H1 (cell line): ENCODE measurements at regions not wholly inside any gene's neighbourhood (a gene's known extent, or its start where the extent isn't known, plus 50 kb on each side); places are given as distances from the start of the nearest gene placed in this dataset.
"Not testable (repeated sequence)": the region's sequence is repeated elsewhere in the genome, so short reads cannot be mapped to it uniquely, and the experiment has no call there.

Experiments used
- CTCF ChIA-PET: fragments of 300-600 bp; sonication (Branson Sonifier 250); formaldehyde crosslinking; loops from one replicate; lab custom pipeline; 2021; ENCODE audit not compliant: partially characterized antibody; lab: Charles Lee
- POLR2A ChIA-PET: fragments of 300-600 bp; sonication (Branson Sonifier 250); formaldehyde crosslinking; loops from one replicate; lab custom pipeline; 2021; ENCODE audit warnings: inconsistent platforms; ENCODE audit not compliant: partially characterized antibody; lab: Charles Lee
- DNase-seq, 2 experiments: peaks; one replicate each; pipeline versions ENCODE4 v3.0.0 to v3.0.0-alpha.2; 2010 to 2022; ENCODE audit warnings: low spot score in 2 of 2, low read depth in 1 of 2, mixed read lengths in 1 of 2
- FAIRE-seq: peaks from 2 replicates; lab custom pipeline; 2011; peaks lifted over from hg19 to GRCh38; lab: Jason Lieb, UNC
- H2AFZ ChIP-seq: 2 replicates; pipeline ENCODE4 v1.8.1; 2012; ENCODE audit warnings: low read length, inconsistent platforms
- H2AK5ac ChIP-seq: 2 replicates; pipeline ENCODE4 v1.6.1; 2013; ENCODE audit warnings: low read depth, low read length
- H2BK120ac ChIP-seq: replicated peaks from 2 replicates; pipeline ENCODE3; 2013; ENCODE audit warnings: low read depth, low read length, inconsistent platforms
- H2BK12ac ChIP-seq: 2 replicates; pipeline ENCODE4 v1.6.1; 2013; ENCODE audit warnings: low read depth, low read length
- H2BK15ac ChIP-seq: 2 replicates; pipeline ENCODE4 v1.6.1; 2013; ENCODE audit warnings: low read length
- H2BK20ac ChIP-seq: 2 replicates; pipeline ENCODE4 v1.6.1; 2013; ENCODE audit warnings: low read length
- H2BK5ac ChIP-seq: 2 replicates; pipeline ENCODE4 v1.6.1; 2013; ENCODE audit warnings: low read depth, low read length
- H3K14ac ChIP-seq: 2 replicates; pipeline ENCODE4 v1.6.1; 2013; ENCODE audit warnings: inconsistent platforms; ENCODE audit not compliant: insufficient read length
- H3K18ac ChIP-seq: 2 replicates; pipeline ENCODE4 v1.6.1; 2013; ENCODE audit warnings: low read length; ENCODE audit errors: extremely low read depth
- H3K23ac ChIP-seq: 2 replicates; pipeline ENCODE4 v1.6.1; 2013; ENCODE audit warnings: inconsistent platforms; ENCODE audit not compliant: insufficient read length
- H3K23me2 ChIP-seq: 2 replicates; pipeline ENCODE4 v1.6.1; 2013; ENCODE audit warnings: low read depth, low read length
- H3K27ac ChIP-seq: 2 replicates; pipeline ENCODE4 v1.6.1; 2011; ENCODE audit warnings: low read depth, low read length, inconsistent platforms
- H3K27me3 ChIP-seq, 4 experiments: replicated peaks in 1 of 4; 1 replicate in 1 of 4; 2 replicates in 3 of 4; pipeline versions ENCODE4 v1.6.1 to v1.8.1; 2011 to 2013; ENCODE audit warnings: low read length in 3 of 4, mild to moderate bottlenecking in 3 of 4, inconsistent platforms in 2 of 4, mixed read lengths in 2 of 4, moderate library complexity in 1 of 4; ENCODE audit not compliant: control insufficient read depth in 3 of 4, insufficient read depth in 3 of 4; ENCODE audit errors: extremely low read depth in 1 of 4
- H3K36me3 ChIP-seq, 4 experiments: 2 replicates each; pipeline versions ENCODE4 v1.6.1 to v1.8.1; 2011 to 2013; ENCODE audit warnings: mild to moderate bottlenecking in 4 of 4, low read length in 3 of 4, moderate library complexity in 2 of 4, control low read depth in 1 of 4, inconsistent platforms in 1 of 4; ENCODE audit not compliant: insufficient read depth in 4 of 4, control insufficient read depth in 2 of 4
- H3K4ac ChIP-seq: replicated peaks from 2 replicates; pipeline ENCODE3; 2013; ENCODE audit warnings: low read length, low read depth, mixed read lengths, inconsistent platforms; ENCODE audit not compliant: insufficient read length
- H3K4me1 ChIP-seq, 4 experiments: replicated peaks in 1 of 4; 1 replicate in 1 of 4; 2 replicates in 3 of 4; pipeline versions ENCODE4 v1.6.1 to v1.8.1; 2011 to 2013; ENCODE audit warnings: low read length in 3 of 4, inconsistent platforms in 2 of 4, mixed read lengths in 1 of 4; ENCODE audit not compliant: insufficient read depth in 4 of 4, control insufficient read depth in 3 of 4
- H3K4me2 ChIP-seq, 2 experiments: 2 replicates each; pipeline versions ENCODE4 v1.6.1 to v1.8.1; 2011 to 2013; ENCODE audit warnings: low read depth in 2 of 2, low read length in 2 of 2, control low read depth in 1 of 2, inconsistent platforms in 1 of 2, mild to moderate bottlenecking in 1 of 2; ENCODE audit not compliant: insufficient read depth in 1 of 2
- H3K4me3 ChIP-seq, 4 experiments: fragments of 200-600, 300-600 bp in 1 of 4; sonication (generic), shearing (Covaris generic), sonication (Bioruptor Twin) in 1 of 4; 2 replicates each; pipeline versions ENCODE4 v1.5.1 to v1.8.1; 2011 to 2016; ENCODE audit warnings: low read length in 4 of 4, low read depth in 3 of 4, control low read depth in 2 of 4, inconsistent platforms in 2 of 4, mild to moderate bottlenecking in 2 of 4, mixed read lengths in 1 of 4, moderate library complexity in 1 of 4; ENCODE audit not compliant: insufficient read depth in 2 of 4; ENCODE audit errors: extremely low read depth in 1 of 4
- H3K56ac ChIP-seq: replicated peaks from 2 replicates; pipeline ENCODE3; 2013; ENCODE audit warnings: low read depth, mild to moderate bottlenecking, mixed read lengths, low read length, inconsistent platforms; ENCODE audit not compliant: insufficient read length
- H3K79me1 ChIP-seq: 2 replicates; pipeline ENCODE4 v1.6.1; 2013; ENCODE audit warnings: low read depth, low read length, control low read depth
- H3K79me2 ChIP-seq, 2 experiments: 2 replicates each; pipeline versions ENCODE4 v1.6.1 to v1.8.1; 2012 to 2013; ENCODE audit warnings: low read length in 2 of 2, mild to moderate bottlenecking in 2 of 2, inconsistent platforms in 1 of 2; ENCODE audit not compliant: insufficient read depth in 2 of 2, control insufficient read depth in 1 of 2
- H3K9ac ChIP-seq, 4 experiments: replicated peaks in 1 of 4; 1 replicate in 1 of 4; 2 replicates in 3 of 4; pipeline versions ENCODE4 v1.6.1 to v1.8.1; 2011 to 2013; ENCODE audit warnings: low read depth in 3 of 4, low read length in 3 of 4, control low read depth in 2 of 4, mild to moderate bottlenecking in 2 of 4, moderate library complexity in 2 of 4, inconsistent platforms in 1 of 4; ENCODE audit errors: extremely low read depth in 1 of 4
- H3K9me3 ChIP-seq, 2 experiments: 2 replicates each; pipeline versions ENCODE4 v1.6.1 to v1.8.1; 2012 to 2013; ENCODE audit warnings: mild to moderate bottlenecking in 2 of 2, moderate library complexity in 2 of 2, control low read depth in 1 of 2, inconsistent platforms in 1 of 2, low read depth in 1 of 2, low read length in 1 of 2, mixed read lengths in 1 of 2; ENCODE audit not compliant: insufficient read depth in 2 of 2
- H4K20me1 ChIP-seq, 2 experiments: replicated peaks in 1 of 2; 2 replicates each; pipeline versions ENCODE3 to v1.8.1; 2011 to 2013; ENCODE audit warnings: inconsistent platforms in 2 of 2, low read length in 2 of 2, mild to moderate bottlenecking in 1 of 2; ENCODE audit not compliant: insufficient read depth in 2 of 2, control insufficient read depth in 1 of 2
- H4K5ac ChIP-seq: 2 replicates; pipeline ENCODE4 v1.6.1; 2013; ENCODE audit warnings: low read length, low read depth, mixed read lengths, inconsistent platforms; ENCODE audit not compliant: insufficient read length
- H4K8ac ChIP-seq: 2 replicates; pipeline ENCODE4 v1.8.0; 2013; ENCODE audit warnings: mild to moderate bottlenecking, moderate library complexity, low read length, inconsistent platforms; ENCODE audit not compliant: insufficient read depth; ENCODE audit errors: extremely low read depth
- H4K91ac ChIP-seq: replicated peaks from 2 replicates; pipeline ENCODE3; 2013; ENCODE audit warnings: low read length, mixed read lengths, inconsistent platforms; ENCODE audit not compliant: insufficient read length
- CBX5 ChIP-seq: fragments of 300-800, 300-1000 bp; sonication (generic); IDR thresholded peaks from 2 replicates; pipeline ENCODE4 v1.7.1; 2016; ENCODE audit warnings: antibody characterized with exemption, low read length, low read depth
- GABPA ChIP-seq: IDR thresholded peaks from 2 replicates; pipeline ENCODE4 v1.6.1; 2011; ENCODE audit warnings: mild to moderate bottlenecking, low read length, moderate library complexity, borderline replicate concordance; ENCODE audit not compliant: insufficient read depth
- JUN ChIP-seq: IDR thresholded peaks from 2 replicates; pipeline ENCODE4 v1.6.1; 2011; ENCODE audit warnings: low read depth, mild to moderate bottlenecking, improper control_type of control experiment, low read length
- RFX5 ChIP-seq: IDR thresholded peaks from 2 replicates; pipeline ENCODE4 v1.6.1; 2011; ENCODE audit warnings: low read depth, low read length, improper control_type of control experiment, borderline replicate concordance
- WGBS, 2 experiments: shearing (Covaris generic) in 1 of 2; methylation state at CpG; one replicate each; pipeline versions ENCODE4 v1.1.6 to v1.1.7; 2013 to 2015; ENCODE audit warnings: low lambda C conversion rate in 2 of 2, mixed read lengths in 2 of 2, inconsistent platforms in 1 of 2, low coverage in 1 of 2, missing lambda C conversion rate in 1 of 2; ENCODE audit not compliant: insufficient replicate concordance in 2 of 2, insufficient coverage in 1 of 2, insufficient read length in 1 of 2; ENCODE audit errors: extremely low coverage in 1 of 2, missing lambda C conversion rate in 1 of 2; 5-methylcytosine and 5-hydroxymethylcytosine counted together
- TF ChIP-seq, protein P1 (sequence below): IDR thresholded peaks from 2 replicates; pipeline ENCODE4 v1.6.1; 2011; ENCODE audit warnings: low read length, improper control_type of control experiment

DNA sequence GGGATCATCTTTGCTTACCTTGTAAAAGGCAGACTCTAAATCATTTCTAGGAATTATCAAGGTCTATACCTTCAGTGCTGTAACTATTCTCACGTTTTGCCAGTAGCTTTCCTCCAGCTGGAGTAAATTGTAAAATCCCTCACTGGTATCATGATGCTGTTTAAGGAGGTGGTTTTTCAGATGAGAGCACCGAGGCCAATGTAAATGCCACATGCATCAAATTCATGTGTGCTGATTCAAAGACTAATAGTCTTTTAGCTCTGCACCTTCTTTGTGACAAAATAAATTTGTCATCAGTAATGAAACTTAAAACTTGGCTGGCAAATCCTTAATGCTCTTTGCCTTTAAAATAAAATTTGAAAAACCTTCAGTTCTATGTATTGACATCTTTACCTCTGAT, 503.8 kb downstream of the SETD4 start (continued):
- no peak for TF ChIP-seq RFX5
- no peak for TF ChIP-seq GABPA
- no peak for TF ChIP-seq JUN
- TF ChIP-seq CBX5, result no peak
- TF ChIP-seq, protein P1, sequence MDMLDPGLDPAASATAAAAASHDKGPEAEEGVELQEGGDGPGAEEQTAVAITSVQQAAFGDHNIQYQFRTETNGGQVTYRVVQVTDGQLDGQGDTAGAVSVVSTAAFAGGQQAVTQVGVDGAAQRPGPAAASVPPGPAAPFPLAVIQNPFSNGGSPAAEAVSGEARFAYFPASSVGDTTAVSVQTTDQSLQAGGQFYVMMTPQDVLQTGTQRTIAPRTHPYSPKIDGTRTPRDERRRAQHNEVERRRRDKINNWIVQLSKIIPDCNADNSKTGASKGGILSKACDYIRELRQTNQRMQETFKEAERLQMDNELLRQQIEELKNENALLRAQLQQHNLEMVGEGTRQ, result no peak

DNA sequence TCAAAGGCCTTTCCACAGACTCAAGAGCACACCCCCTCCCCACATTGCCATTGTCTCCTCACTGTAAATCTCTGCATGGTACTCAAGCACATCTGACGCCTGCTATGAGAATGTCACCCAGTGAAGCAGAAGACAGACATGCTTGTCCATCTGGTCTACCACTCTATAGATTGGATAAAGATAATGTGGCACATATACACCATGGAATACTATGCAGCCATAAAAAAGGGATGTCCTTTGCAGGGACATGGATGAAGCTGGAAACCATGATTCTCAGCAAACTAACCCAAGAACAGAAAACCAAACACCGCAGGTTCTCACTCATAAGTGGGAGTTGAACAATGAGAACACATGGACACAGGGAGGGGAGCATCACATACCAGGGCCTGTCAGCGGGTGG, 503.4 kb upstream of the RUNX1 start:
- H2BK120ac ChIP-seq, H3K36me3 ChIP-seq, H4K8ac ChIP-seq, H3K18ac ChIP-seq, H3K9me3 ChIP-seq, H3K56ac ChIP-seq, H3K4me3 ChIP-seq, H3K23ac ChIP-seq, CTCF ChIA-PET, H2BK15ac ChIP-seq, H2BK5ac ChIP-seq, H4K20me1 ChIP-seq, H2AFZ ChIP-seq, H3K79me1 ChIP-seq, H3K4me1 ChIP-seq, H4K91ac ChIP-seq, H3K27me3 ChIP-seq, H2BK20ac ChIP-seq, POLR2A ChIA-PET, H3K4ac ChIP-seq, H4K5ac ChIP-seq, H3K14ac ChIP-seq, H3K79me2 ChIP-seq, H3K27ac ChIP-seq, H2AK5ac ChIP-seq, H2BK12ac ChIP-seq, H3K4me2 ChIP-seq, DNase-seq, H3K23me2 ChIP-seq, FAIRE-seq, H3K9ac ChIP-seq: not testable (repeated sequence)
- WGBS, 2 experiments, result 83% methylated on average over 3 of the region's 3 CpGs; no CpG with 5 or more reads in 1 of the 2 experiments
